Epidermal melanocyte (primary cell): ENCODE measurements at regions not wholly inside any gene's neighbourhood (a gene's known extent, or its start where the extent isn't known, plus 50 kb on each side); places are given as distances from the start of the nearest gene placed in this dataset.
"Not testable (repeated sequence)": the region's sequence is repeated elsewhere in the genome, so short reads cannot be mapped to it uniquely, and the experiment has no call there.

ENCODE experiments used
- DNase-seq: peaks from one replicate; pipeline ENCODE4 v3.0.0; 2011; ENCODE audit warnings: low spot score; ENCODE audit not compliant: insufficient read length

- DNase-seq: no peak
Observed at GRCh38 chr5:111830333-111830732, 73.3 kb upstream of the NREP start.

GRCh38 chr5:111829701-111830100, 72.7 kb upstream of the NREP start:
- DNase-seq: no peak

- no peak for DNase-seq
Observed at GRCh38 chr5:111826064-111826463, 69.1 kb upstream of the NREP start.

GRCh38 chr5:111820072-111820471, 63.1 kb upstream of the NREP start:
- DNase-seq: no peak

- not testable (repeated sequence) for DNase-seq
Observed at GRCh38 chr5:111819028-111819427, 62.0 kb upstream of the NREP start.

GRCh38 chr5:111813537-111813936, 56.5 kb upstream of the NREP start:
- DNase-seq: no peak

- DNase-seq: no peak
Observed at GRCh38 chr5:111810112-111810511, 53.1 kb upstream of the NREP start.
